ENCODE measurements at regions not wholly inside any gene's neighbourhood (a gene's known extent, or its start where the extent isn't known, plus 50 kb on each side); places are given as distances from the start of the nearest gene placed in this dataset.

DNA sequence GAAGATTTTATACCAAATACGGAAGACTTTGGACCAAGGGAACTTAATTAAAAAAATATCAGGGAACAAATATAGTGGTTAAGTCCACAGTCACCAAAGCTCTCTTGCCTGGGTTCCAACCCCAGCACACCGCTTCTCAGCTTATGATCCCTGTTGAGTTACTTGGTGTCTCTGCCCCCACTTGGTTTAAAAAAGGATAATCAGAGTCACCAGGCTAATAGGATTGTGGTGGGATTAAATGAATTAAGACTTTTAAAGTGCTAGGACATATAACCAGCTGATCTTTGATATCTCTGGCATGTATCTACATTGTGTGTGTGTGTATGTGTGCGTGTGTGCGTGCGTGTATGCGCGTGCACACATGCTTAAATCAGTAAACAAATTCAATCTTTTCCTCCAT, 474.7 kb upstream of the DAB1 start:
- ATAC-seq (no peak), FAIRE-seq (no peak), DNase-seq (ENCODE audit: extremely low read depth in 1 of 4, low spot score in 3 of 4) (no peak)
- Histone ChIP-seq H3K36me3 (ENCODE audit: control insufficient read depth, insufficient read depth, low read length) (no peaks in the 10 kb centered on the region), H4K20me1 (replicated peaks; ENCODE audit: control insufficient read depth, insufficient read depth, low read length) (no peaks in the 10 kb centered on the region), H3K79me2 (ENCODE audit: control insufficient read depth, insufficient read depth, low read length) (no peaks in the 10 kb centered on the region), H3K27ac (ENCODE audit: extremely low read depth, low read depth, low read length) (no peak overlapping the region), H3K9ac (ENCODE audit: insufficient read depth in 1 of 2, low read depth in 2 of 2, low read length in 2 of 2) (no peak overlapping the region), H3K4me1 (replicated peaks in 1 of 2; ENCODE audit: control insufficient read depth in 2 of 2, insufficient read depth in 2 of 2, low read length in 2 of 2) (no peaks in the 10 kb centered on the region), H2AFZ (ENCODE audit: low read depth, low read length) (no peak overlapping the region), H3K27me3 (ENCODE audit: control insufficient read depth in 2 of 2, insufficient read depth in 2 of 2, low read length in 2 of 2) (no peaks in the 10 kb centered on the region), H3K4me2 (ENCODE audit: insufficient read depth, low read length) (no peak overlapping the region), H3K4me3 (no peak overlapping the region), H3K9me1 (ENCODE audit: control insufficient read depth, insufficient read depth, low read length) (no peaks in the 10 kb centered on the region), H3K9me3 (replicated peaks; ENCODE audit: control insufficient read depth, insufficient read depth, low read depth, low read length) (no peaks in the 10 kb centered on the region)
- ChIA-PET POLR2A (interaction anchor here (1.9 kb wide), 1 partner anchor 17 kb away, joined by 4 read pairs; no protein-coding TSS in a partner anchor), CTCF (ENCODE audit: low intra/inter-chr PET ratio) (no interaction called here)
- intact Hi-C loops (cut with micrococcal nuclease) (no loop called here), in situ Hi-C loops (cut with MboI) (no loop called here)
- BruUV-seq (replicated peaks): no TSS peak
- TF ChIP-seq CBX8 (IDR thresholded peaks at IDR 0.05; ENCODE audit: borderline replicate concordance, extremely low read depth, low read depth, low read length, poor library complexity, severe bottlenecking): no peak
- TF ChIP-seq ZNF197 (CRISPR knock-in tag; IDR thresholded peaks at IDR 0.05; ENCODE audit: low read depth): no peak
- TF ChIP-seq HEY1 (CRISPR knock-in tag; IDR thresholded peaks at IDR 0.05; ENCODE audit: borderline replicate concordance): no peak
- TF ChIP-seq ZNF41 (CRISPR knock-in tag; conservative IDR thresholded peaks at IDR 0.05): no peak
- 1% methylated on average over 7 of the region's 7 CpGs for WGBS (ENCODE audit: insufficient coverage, low coverage, missing lambda C conversion rate)

DNA sequence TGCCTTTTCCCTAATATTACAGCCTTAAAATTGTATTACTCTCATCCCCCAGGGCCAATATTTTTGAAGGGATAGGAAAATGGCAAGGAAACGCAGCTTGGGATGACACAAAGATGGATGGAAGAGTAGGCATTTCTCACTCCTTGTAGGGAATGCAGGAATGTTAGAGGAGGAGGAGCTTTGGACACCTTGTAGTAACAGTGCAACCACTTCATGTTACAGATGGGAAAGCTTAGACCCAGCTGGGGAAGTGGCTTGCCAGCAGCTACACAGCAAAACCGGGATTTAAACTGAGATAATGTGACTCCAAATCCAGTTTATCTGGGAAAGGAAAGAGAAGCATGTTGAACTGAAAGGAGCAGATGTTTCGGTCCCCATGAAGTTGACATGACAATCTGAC, 473.7 kb upstream of the DAB1 start:
- Histone ChIP-seq H3K4me3 (no peak overlapping the region), H3K9me3 (replicated peaks; ENCODE audit: control insufficient read depth, insufficient read depth, low read depth, low read length) (no peaks in the 10 kb centered on the region), H4K20me1 (replicated peaks; ENCODE audit: control insufficient read depth, insufficient read depth, low read length) (no peaks in the 10 kb centered on the region), H3K9ac (ENCODE audit: insufficient read depth in 1 of 2, low read depth in 2 of 2, low read length in 2 of 2) (no peak overlapping the region), H3K4me2 (ENCODE audit: insufficient read depth, low read length) (no peak overlapping the region), H2AFZ (ENCODE audit: low read depth, low read length) (no peak overlapping the region), H3K27ac (ENCODE audit: extremely low read depth, low read depth, low read length) (no peak overlapping the region), H3K79me2 (ENCODE audit: control insufficient read depth, insufficient read depth, low read length) (no peaks in the 10 kb centered on the region), H3K4me1 (replicated peaks in 1 of 2; ENCODE audit: control insufficient read depth in 2 of 2, insufficient read depth in 2 of 2, low read length in 2 of 2) (no peaks in the 10 kb centered on the region), H3K9me1 (ENCODE audit: control insufficient read depth, insufficient read depth, low read length) (no peaks in the 10 kb centered on the region), H3K36me3 (ENCODE audit: control insufficient read depth, insufficient read depth, low read length) (no peaks in the 10 kb centered on the region), H3K27me3 (ENCODE audit: control insufficient read depth in 2 of 2, insufficient read depth in 2 of 2, low read length in 2 of 2) (no peaks in the 10 kb centered on the region)
- 0% methylated on average over 3 of the region's 3 CpGs for WGBS (ENCODE audit: insufficient coverage, low coverage, missing lambda C conversion rate)
- BruUV-seq (replicated peaks): no TSS peak
- no peak for FAIRE-seq
- TF ChIP-seq ELF1 (tag; IDR thresholded peaks at IDR 0.05): no peak
- TF ChIP-seq NFYB (IDR thresholded peaks at IDR 0.05; ENCODE audit: extremely low read depth, insufficient read length): no peak
- no peak for TF ChIP-seq RAD51 (IDR thresholded peaks at IDR 0.05; ENCODE audit: borderline replicate concordance, low read depth)
- ChIA-PET CTCF (ENCODE audit: low intra/inter-chr PET ratio) (no interaction called here), POLR2A (interaction anchor here (0.6 kb wide), 1 partner anchor 22 kb away, joined by 3 read pairs; no protein-coding TSS in a partner anchor)
- in situ Hi-C loops (cut with MboI): no loop called here
- intact Hi-C loops (cut with micrococcal nuclease): no loop called here
- no peak for DNase-seq (ENCODE audit: extremely low read depth in 1 of 4, low spot score in 3 of 4)
- no peak for ATAC-seq

Measured in K562 (cell line).